Activated naive CD4-positive, alpha-beta T cell treated with anti-CD3 and anti-CD28 coated beads for 36 hours (primary cell): ENCODE measurements at regions not wholly inside any gene's neighbourhood (a gene's known extent, or its start where the extent isn't known, plus 50 kb on each side); places are given as distances from the start of the nearest gene placed in this dataset.

Experiments
- CTCF ChIA-PET: fragments of 350-600 bp; sonication (Branson Sonifier 250); formaldehyde crosslinking; loops from one replicate; lab custom pipeline; 2021; ENCODE audit warnings: antibody characterized with exemption; lab: Charles Lee
- DNase-seq: peaks from one replicate; pipeline ENCODE4 v3.0.0-alpha.2; 2020
- H3K27ac Mint-ChIP-seq: one replicate; pipeline ENCODE4 v1.8.0; 2021; ENCODE audit warnings: mild to moderate bottlenecking, mixed read lengths
- H3K27me3 Mint-ChIP-seq: one replicate; pipeline ENCODE4 v1.8.0; 2021; ENCODE audit warnings: low read depth, mixed read lengths
- H3K36me3 Mint-ChIP-seq: one replicate; pipeline ENCODE4 v1.8.0; 2021; ENCODE audit warnings: low read depth, mixed read lengths
- H3K4me1 Mint-ChIP-seq: one replicate; pipeline ENCODE4 v1.8.0; 2021; ENCODE audit warnings: low read depth, mixed read lengths
- H3K4me3 Mint-ChIP-seq: one replicate; pipeline ENCODE4 v1.8.0; 2021; ENCODE audit warnings: mild to moderate bottlenecking, moderate library complexity, mixed read lengths
- H3K9me3 Mint-ChIP-seq: one replicate; pipeline ENCODE4 v1.8.0; 2021; ENCODE audit warnings: mixed read lengths
- intact Hi-C: fragments of 100-400 bp; cut with micrococcal nuclease; formaldehyde crosslinking; loops from one replicate; pipeline ENCODE4 v1.15.1; 2023

DNA sequence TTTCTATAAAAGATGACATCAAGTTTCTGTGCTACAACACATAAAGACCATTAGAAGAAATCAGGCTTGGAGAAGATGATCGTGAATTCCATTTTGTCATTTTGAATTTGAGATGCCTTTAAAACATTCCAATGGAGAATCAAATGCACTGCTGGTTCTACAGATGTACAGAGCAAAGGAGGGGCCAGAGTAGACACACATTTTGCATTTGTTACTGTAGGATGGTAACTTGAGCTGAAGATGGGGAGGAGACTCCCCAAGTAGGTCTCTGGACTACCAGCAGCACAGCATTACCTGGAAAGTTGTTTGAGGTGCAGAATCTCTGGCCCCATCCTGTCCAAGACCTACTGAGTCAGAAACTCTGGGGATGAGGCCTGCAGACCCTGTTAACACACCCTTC is 121.6 kb upstream of the RALGAPA2 start:
- H3K4me3 Mint-ChIP-seq = no peak overlapping the region
- no peak for DNase-seq
- intact Hi-C loops = no loop called here
- CTCF ChIA-PET = interaction anchor here (1.2 kb wide), 1 partner anchor 10 kb away, joined by 3 read pairs; no protein-coding TSS in a partner anchor
- H3K9me3 Mint-ChIP-seq = no peaks in the 10 kb centered on the region
- H3K36me3 Mint-ChIP-seq = no peaks in the 10 kb centered on the region
- peaks cover 3% of the 10 kb centered on the region for H3K4me1 Mint-ChIP-seq
- H3K27me3 Mint-ChIP-seq = peaks cover 11% of the 10 kb centered on the region
- no peak overlapping the region for H3K27ac Mint-ChIP-seq

DNA sequence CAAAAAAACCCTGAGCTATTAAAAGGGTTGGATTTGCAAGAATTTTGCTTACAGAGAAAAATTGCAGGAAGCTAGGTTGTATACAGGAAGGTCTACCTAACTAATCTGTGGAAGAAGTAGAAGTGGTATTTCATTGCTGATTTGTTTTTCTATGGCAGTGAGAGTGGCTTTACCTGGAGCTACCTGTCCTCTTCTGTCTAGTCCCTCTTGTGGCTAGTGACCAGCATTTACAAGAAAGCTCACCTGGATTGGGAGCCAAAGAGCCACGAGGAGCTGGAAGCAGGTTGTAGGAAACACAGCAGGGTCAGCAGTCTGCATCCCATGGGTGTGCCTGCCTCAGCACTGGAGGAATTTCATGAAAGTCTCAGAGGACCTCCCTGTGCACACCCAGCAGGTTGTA is 120.3 kb upstream of the RALGAPA2 start:
- CTCF ChIA-PET = interaction anchor here (1.2 kb wide), 1 partner anchor 11 kb away, joined by 3 read pairs; no protein-coding TSS in a partner anchor
- H3K27ac Mint-ChIP-seq = no peak overlapping the region
- DNase-seq = no peak
- H3K4me3 Mint-ChIP-seq = no peak overlapping the region
- no peaks in the 10 kb centered on the region for H3K36me3 Mint-ChIP-seq
- peaks cover 10% of the 10 kb centered on the region for H3K27me3 Mint-ChIP-seq
- H3K9me3 Mint-ChIP-seq = no peaks in the 10 kb centered on the region
- peaks cover 3% of the 10 kb centered on the region for H3K4me1 Mint-ChIP-seq
- intact Hi-C loops = no loop called here

DNA sequence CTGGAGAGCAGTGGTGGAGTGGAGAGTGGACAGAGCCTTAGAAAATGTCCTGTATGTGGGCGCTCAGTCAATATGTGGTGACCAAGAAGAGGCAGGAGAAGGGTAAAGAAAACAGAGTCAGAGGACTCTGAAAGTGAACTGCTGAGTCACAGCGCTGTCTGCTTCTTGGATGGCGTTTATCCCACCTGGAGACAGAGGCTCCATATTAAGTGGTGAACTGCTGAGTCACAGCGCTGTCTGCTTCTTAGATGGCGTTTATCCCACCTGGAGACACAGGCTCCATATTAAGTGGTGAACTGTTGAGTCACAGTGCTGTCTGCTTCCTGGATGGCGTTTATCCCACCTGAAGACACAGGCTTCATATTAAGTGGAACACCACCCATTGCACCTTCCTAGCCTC is 119.3 kb upstream of the RALGAPA2 start:
- no peaks in the 10 kb centered on the region for H3K36me3 Mint-ChIP-seq
- no peak for DNase-seq
- CTCF ChIA-PET = no interaction called here
- H3K4me3 Mint-ChIP-seq = no peak overlapping the region
- H3K4me1 Mint-ChIP-seq = no peaks in the 10 kb centered on the region
- H3K9me3 Mint-ChIP-seq = no peaks in the 10 kb centered on the region
- peaks cover 12% of the 10 kb centered on the region for H3K27me3 Mint-ChIP-seq
- H3K27ac Mint-ChIP-seq = no peak overlapping the region
- intact Hi-C loops = no loop called here

DNA sequence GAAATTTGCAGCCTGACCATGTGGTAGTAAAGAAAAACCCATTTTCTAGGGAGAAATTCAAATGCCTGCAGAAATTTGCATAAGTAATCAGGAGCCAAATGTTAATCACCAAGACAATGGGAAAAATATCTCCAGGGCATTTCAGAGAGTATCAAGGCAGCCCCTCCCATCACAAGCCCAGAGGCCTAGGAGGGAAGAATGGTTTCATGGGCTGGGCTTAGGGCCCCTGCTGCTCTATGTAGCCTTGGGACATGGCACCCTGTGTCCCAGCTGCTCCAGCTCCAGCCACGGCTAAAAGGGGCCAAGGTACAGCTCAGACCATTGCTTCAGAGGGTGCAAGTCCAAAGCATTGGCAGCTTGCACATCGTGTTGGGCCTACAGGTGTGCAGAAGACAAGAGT is 117.2 kb upstream of the RALGAPA2 start:
- CTCF ChIA-PET = no interaction called here

DNA sequence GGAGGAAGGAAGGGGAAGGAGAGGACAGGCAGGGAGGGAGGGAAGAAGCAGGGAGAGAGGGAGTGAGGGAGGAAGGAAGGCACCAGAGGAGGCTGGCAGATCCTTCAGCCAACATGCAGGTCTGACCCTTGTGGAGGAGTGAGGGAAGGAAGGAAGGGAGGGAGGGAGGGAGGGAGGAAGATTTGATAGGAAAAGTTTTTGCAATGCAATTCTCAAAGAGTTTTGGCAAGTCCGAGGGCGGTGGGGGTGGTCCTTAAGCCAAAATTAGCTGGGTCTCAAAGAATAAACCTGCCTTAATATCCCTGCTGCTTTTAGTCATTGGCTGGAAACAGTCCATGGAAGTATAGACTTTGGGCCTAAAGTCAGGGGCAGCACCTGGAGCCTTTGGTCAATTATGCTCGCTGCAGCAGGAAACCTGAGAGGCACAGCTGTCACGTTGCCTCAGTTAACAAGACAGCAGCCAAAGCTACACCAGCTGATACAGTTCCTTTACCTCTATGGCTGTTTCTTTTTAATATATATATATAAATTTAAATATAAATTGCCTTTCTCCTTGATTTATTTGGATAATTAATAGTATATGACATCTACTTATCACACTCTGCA is 115.7 kb upstream of the RALGAPA2 start:
- no peak overlapping the region for H3K27ac Mint-ChIP-seq
- DNase-seq = no peak
- peaks cover 2% of the 10 kb centered on the region for H3K4me1 Mint-ChIP-seq
- intact Hi-C loops = no loop called here
- CTCF ChIA-PET = no interaction called here
- peaks cover 21% of the 10 kb centered on the region for H3K27me3 Mint-ChIP-seq
- no peak overlapping the region for H3K4me3 Mint-ChIP-seq
- no peaks in the 10 kb centered on the region for H3K36me3 Mint-ChIP-seq
- H3K9me3 Mint-ChIP-seq = no peaks in the 10 kb centered on the region

More for the DNA sequence above, 117.2 kb upstream of the RALGAPA2 start:
- H3K36me3 Mint-ChIP-seq = no peaks in the 10 kb centered on the region
- intact Hi-C loops = no loop called here
- no peak overlapping the region for H3K4me3 Mint-ChIP-seq
- H3K4me1 Mint-ChIP-seq = peaks cover 2% of the 10 kb centered on the region
- no peak overlapping the region for H3K27ac Mint-ChIP-seq
- no peak for DNase-seq
- no peaks in the 10 kb centered on the region for H3K9me3 Mint-ChIP-seq
- H3K27me3 Mint-ChIP-seq = peaks cover 20% of the 10 kb centered on the region

DNA sequence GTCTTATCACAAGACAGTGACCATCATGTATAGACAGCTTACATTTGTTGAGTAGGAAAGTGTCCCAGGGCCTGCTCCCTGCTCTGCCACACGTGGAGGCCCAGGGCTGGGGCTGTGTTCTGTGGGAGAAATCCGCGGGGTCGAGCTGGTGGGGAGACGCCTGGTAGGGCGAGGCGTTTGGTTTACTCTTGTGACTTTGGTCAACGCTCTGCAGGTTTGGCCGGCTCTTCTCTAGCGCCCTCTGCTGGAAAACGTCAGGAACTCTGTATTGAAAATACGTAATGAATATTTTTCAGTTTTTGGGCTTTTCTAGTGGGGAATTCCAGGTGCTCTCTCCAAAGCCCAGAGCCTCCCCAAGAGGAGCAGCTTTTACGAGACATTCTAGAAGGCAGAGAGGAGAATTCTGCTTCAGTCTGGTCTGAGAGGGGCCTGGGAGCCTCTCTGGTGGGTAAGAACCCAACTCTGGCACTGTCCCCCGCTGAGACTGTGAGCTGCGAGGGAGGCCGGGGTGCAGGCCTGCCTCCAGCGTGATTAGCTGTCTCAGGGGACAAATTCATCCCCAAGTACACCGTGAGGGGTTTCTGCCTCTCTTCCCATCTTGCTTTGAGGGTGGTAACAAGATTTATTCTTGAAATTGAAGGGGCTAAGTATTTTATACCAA is 112.6 kb upstream of the RALGAPA2 start:
- peaks cover 23% of the 10 kb centered on the region for H3K27me3 Mint-ChIP-seq
- no peaks in the 10 kb centered on the region for H3K36me3 Mint-ChIP-seq
- intact Hi-C loops = loop anchor here (1.0 to 2.0 kb wide), 5 partner anchors 115 to 742 kb away; no protein-coding TSS in a partner anchor
- no peak overlapping the region for H3K4me3 Mint-ChIP-seq
- no peaks in the 10 kb centered on the region for H3K9me3 Mint-ChIP-seq
- H3K4me1 Mint-ChIP-seq = peaks cover 2% of the 10 kb centered on the region
- CTCF ChIA-PET = interaction anchor here (0.6 to 3.6 kb wide), 14 partner anchors 11 to 733 kb away, joined by 3 to 18 read pairs (median 3); no protein-coding TSS in a partner anchor
- H3K27ac Mint-ChIP-seq = no peak overlapping the region
- DNase-seq = peak; percentile 78

DNA sequence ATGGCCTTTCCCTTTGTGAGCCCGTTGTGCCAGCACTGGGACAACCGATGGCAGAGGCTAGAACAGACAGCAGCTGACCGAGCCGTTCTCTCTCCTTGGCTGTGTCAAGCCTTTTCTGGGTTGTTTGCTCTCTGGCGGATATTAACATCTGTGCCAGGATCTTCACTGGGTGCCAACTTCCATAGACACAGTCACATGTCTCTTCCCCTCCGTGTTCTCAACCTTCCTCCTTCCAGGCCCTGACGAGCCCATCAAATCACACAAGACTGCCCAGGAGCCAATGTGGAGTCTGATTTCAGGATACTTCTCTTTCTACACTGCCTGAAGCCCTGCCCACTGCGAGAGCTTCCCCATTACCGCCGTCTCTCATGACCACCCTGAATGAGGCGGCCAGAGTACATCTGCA is 111.0 kb upstream of the RALGAPA2 start:
- CTCF ChIA-PET = interaction anchor here (0.6 to 3.6 kb wide), 6 partner anchors 10 to 577 kb away, joined by 3 to 18 read pairs (median 4); no protein-coding TSS in a partner anchor

DNA sequence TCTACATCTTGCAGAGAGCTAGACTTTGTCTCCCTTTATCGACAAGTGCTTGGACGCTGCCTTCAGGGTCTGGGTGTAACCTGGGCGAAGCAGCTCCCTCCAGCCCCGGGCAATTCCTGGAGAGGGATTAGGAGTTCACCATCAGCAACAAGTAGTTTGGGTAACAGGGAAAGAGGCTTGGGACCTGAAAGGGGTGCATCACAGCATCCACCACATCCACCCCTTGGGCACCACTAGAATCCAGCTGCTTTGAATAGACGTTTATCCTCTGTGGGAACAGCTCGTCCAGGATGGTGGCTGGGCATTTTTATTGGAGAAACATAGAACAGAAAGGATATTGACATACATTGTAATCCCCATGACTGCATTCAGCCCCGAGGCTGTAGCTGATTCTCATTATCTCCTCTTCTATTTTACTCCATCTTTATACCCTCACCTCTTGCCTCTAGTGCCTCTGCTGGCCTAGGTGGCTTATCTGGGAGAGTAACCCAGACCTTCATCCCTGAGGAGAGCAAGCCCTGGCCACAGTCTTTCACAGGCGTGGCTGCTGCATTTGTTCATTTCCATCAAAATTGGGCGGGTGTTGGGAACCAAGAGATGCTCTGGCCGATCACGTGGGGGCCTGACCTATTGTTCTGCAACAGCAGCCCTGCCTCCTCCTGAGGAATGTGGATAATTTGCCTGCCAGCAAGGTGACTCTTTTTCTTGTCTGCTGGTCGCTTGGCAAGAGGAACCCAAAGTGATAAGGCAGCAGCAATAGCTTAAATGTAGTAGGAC is 109.2 kb upstream of the RALGAPA2 start:
- Mint-ChIP-seq H3K27ac (no peak overlapping the region), H3K27me3 (peaks cover 18% of the 10 kb centered on the region), H3K4me3 (no peak overlapping the region), H3K36me3 (no peaks in the 10 kb centered on the region), H3K9me3 (no peaks in the 10 kb centered on the region), H3K4me1 (peaks cover 2% of the 10 kb centered on the region)
- intact Hi-C loops = no loop called here
- DNase-seq = no peak
- CTCF ChIA-PET = interaction anchor here (0.6 to 1.8 kb wide), 2 partner anchors 60 to 639 kb away, joined by 4 to 6 read pairs; no protein-coding TSS in a partner anchor

More for the DNA sequence above, 111.0 kb upstream of the RALGAPA2 start:
- H3K9me3 Mint-ChIP-seq = no peaks in the 10 kb centered on the region
- H3K27ac Mint-ChIP-seq = no peak overlapping the region
- no peaks in the 10 kb centered on the region for H3K36me3 Mint-ChIP-seq
- peaks cover 24% of the 10 kb centered on the region for H3K27me3 Mint-ChIP-seq
- peaks cover 2% of the 10 kb centered on the region for H3K4me1 Mint-ChIP-seq
- no peak overlapping the region for H3K4me3 Mint-ChIP-seq
- intact Hi-C loops = no loop called here
- no peak for DNase-seq

DNA sequence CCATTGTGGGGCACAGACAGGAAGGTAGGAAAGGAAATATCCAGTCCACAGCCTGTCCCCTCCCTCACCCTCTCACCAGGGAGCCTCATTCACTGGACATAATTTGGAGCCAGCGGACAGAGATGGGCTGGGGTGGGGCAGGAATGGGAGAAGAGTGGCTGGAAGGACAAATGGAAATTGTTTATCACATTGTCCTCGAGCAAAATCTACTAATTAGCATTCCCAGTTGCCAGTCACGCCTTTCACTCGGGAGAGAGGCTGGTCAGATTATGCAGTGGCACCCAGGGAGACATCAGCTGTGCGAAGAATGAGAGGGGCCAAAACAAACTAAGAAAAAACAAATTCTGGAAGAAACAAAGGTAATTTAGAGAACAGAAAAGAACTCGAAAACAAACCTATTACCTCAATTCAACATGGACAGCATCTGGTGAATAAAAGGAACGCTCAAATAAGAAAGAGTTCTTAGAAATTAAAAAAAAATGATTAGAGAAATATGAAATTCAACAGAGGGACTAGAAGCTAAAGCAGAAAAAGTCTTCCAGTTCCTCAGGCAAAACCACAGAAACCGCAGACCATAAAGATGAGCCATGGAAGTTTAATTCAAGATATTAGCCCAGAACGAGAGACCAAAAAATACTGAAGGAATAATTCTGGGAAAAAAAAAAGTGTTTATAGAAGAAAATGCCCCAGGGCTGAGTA is 108.5 kb upstream of the RALGAPA2 start:
- Mint-ChIP-seq H3K27ac (no peak overlapping the region), H3K9me3 (no peaks in the 10 kb centered on the region), H3K4me1 (peaks cover 2% of the 10 kb centered on the region), H3K27me3 (peaks cover 15% of the 10 kb centered on the region), H3K4me3 (no peak overlapping the region), H3K36me3 (no peaks in the 10 kb centered on the region)
- CTCF ChIA-PET = interaction anchor here (0.6 to 1.8 kb wide), 2 partner anchors 60 to 108 kb away, joined by 3 to 6 read pairs; no protein-coding TSS in a partner anchor
- DNase-seq = no peak
- intact Hi-C loops = no loop called here

DNA sequence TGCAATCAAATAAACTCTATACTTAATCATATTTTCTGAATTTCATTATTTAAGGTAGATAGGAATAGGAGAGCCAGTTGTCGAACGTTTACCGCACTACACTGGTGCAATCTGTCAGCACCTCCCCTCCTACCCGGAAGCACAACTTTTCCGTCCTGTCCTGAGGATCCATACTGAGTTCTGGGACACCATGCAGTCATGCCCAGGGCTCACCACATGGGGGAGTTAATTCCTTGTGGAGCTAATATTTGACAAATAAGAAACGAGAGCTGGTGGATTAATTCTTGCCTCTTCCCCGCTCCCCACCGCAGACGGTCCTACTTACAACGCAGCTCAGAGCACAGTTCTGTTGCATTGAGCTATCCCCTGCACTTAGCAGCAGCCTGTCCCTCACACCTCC is 107.7 kb upstream of the RALGAPA2 start:
- Mint-ChIP-seq H3K4me1 (peaks cover 2% of the 10 kb centered on the region), H3K27me3 (peaks cover 15% of the 10 kb centered on the region), H3K4me3 (no peak overlapping the region), H3K9me3 (no peaks in the 10 kb centered on the region), H3K27ac (no peak overlapping the region), H3K36me3 (no peaks in the 10 kb centered on the region)
- CTCF ChIA-PET = interaction anchor here (0.6 kb wide), 1 partner anchor 107 kb away, joined by 3 read pairs; no protein-coding TSS in a partner anchor
- no peak for DNase-seq
- intact Hi-C loops = no loop called here

DNA sequence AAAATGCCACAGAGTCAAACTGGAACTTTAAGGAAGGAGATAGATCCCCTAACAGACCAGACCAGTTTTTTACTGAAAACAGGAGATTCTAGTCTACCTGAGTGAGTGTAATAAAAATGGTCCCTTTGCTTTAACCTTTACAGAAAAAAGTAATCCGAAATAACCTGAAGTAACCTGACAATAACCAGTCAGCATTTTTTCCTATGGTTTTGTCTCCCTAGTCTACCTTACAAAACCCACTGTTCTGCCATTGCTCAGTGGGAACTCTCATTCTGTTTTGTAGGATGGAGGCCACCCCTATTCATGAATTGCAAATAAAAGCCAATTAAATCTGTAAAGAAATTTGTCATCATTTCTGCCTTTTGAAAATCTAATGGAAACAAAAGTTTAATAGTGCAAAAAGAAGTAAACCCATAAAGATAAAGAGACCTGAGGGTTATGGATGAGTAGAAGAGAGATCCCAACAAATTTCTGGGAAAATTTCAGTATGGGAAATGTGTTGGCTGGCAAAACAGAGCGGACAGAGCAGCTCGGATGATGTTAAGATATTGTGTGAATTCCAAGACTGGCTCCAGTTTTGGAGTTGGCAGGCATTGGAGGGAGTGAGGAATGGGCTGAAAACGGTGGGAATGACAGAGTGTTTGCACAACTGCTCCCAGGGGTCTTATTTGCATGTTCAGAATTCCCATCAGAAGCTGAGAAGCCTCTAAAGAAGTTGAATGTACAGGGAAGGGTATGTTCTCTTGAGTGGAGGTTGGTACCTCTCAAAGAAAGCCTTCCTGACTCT is 104.7 kb upstream of the RALGAPA2 start:
- no peak overlapping the region for H3K4me3 Mint-ChIP-seq
- H3K27ac Mint-ChIP-seq = no peak overlapping the region
- intact Hi-C loops = no loop called here
- CTCF ChIA-PET = no interaction called here
- no peaks in the 10 kb centered on the region for H3K36me3 Mint-ChIP-seq
- DNase-seq = no peak
- H3K9me3 Mint-ChIP-seq = no peaks in the 10 kb centered on the region
- peaks cover 12% of the 10 kb centered on the region for H3K27me3 Mint-ChIP-seq
- H3K4me1 Mint-ChIP-seq = no peaks in the 10 kb centered on the region
